Naive thymus-derived CD4-positive, alpha-beta T cell (primary cell): ENCODE measurements at regions not wholly inside any gene's neighbourhood (a gene's known extent, or its start where the extent isn't known, plus 50 kb on each side); places are given as distances from the start of the nearest gene placed in this dataset.

Experiments used
- ATAC-seq: fragments of 150-1000 bp; cut with Tn5 transposase; 2 replicates; pipeline ENCODE4 v1.10.0; 2021; ENCODE audit warnings: mild to moderate bottlenecking, moderate library complexity
- CTCF ChIA-PET: fragments of 350-600 bp; sonication (Branson Sonifier 250); formaldehyde crosslinking; loops from one replicate; lab custom pipeline; 2021; ENCODE audit warnings: antibody characterized with exemption; lab: Charles Lee
- POLR2A ChIA-PET: fragments of 350-600 bp; sonication (Branson Sonifier 250); formaldehyde crosslinking; loops from one replicate; lab custom pipeline; 2021; ENCODE audit warnings: antibody characterized with exemption, inconsistent platforms; lab: Charles Lee
- DNase-seq, 9 donors: peaks; one replicate each; pipeline versions ENCODE4 v3.0.0 to v3.0.0-alpha.2; 2020 to 2022; ENCODE audit warnings: mixed read lengths in 1 of 9
- H3K27ac ChIP-seq: one replicate; pipeline ENCODE4 v1.7.0; 2013; ENCODE audit warnings: mild to moderate bottlenecking, low read depth, low read length, moderate library complexity
- H3K27me3 ChIP-seq, 2 donors: one replicate each; pipeline ENCODE4 v1.7.0; 2013; ENCODE audit warnings: low read length in 2 of 2, mild to moderate bottlenecking in 2 of 2, moderate library complexity in 2 of 2; ENCODE audit not compliant: control insufficient read depth in 2 of 2, insufficient read depth in 2 of 2
- H3K36me3 ChIP-seq, 3 experiments: 1 replicate in 2 of 3; 2 replicates in 1 of 3; pipeline ENCODE4 v1.7.0; 2013; ENCODE audit warnings: low read length in 3 of 3, mild to moderate bottlenecking in 3 of 3, moderate library complexity in 1 of 3; ENCODE audit not compliant: insufficient read depth in 3 of 3, control insufficient read depth in 2 of 3
- H3K4me1 ChIP-seq, 2 donors: one replicate each; pipeline ENCODE4 v1.7.0; 2013; ENCODE audit warnings: low read length in 2 of 2, mild to moderate bottlenecking in 2 of 2, moderate library complexity in 1 of 2; ENCODE audit not compliant: control insufficient read depth in 2 of 2, insufficient read depth in 2 of 2
- H3K4me3 ChIP-seq: 2 replicates; pipeline ENCODE4 v1.7.0; 2013; ENCODE audit warnings: mild to moderate bottlenecking, low read length
- H3K9me3 ChIP-seq, 3 experiments: 1 replicate in 2 of 3; 2 replicates in 1 of 3; pipeline ENCODE4 v1.7.0; 2013; ENCODE audit warnings: low read length in 3 of 3; ENCODE audit not compliant: control insufficient read depth in 2 of 3
- H3K27ac Mint-ChIP-seq, 9 donors: one replicate each; pipeline ENCODE4 v1.8.0; 2020 to 2022; ENCODE audit warnings: mixed read lengths in 9 of 9, mild to moderate bottlenecking in 8 of 9, moderate library complexity in 5 of 9, inconsistent platforms in 2 of 9
- H3K27me3 Mint-ChIP-seq, 5 donors: one replicate each; pipeline ENCODE4 v1.8.0; 2021 to 2022; ENCODE audit warnings: mixed read lengths in 5 of 5, mild to moderate bottlenecking in 1 of 5
- H3K36me3 Mint-ChIP-seq, 5 donors: one replicate each; pipeline ENCODE4 v1.8.0; 2020 to 2022; ENCODE audit warnings: mixed read lengths in 5 of 5, mild to moderate bottlenecking in 3 of 5, inconsistent platforms in 1 of 5
- H3K4me1 Mint-ChIP-seq, 7 donors: one replicate each; pipeline ENCODE4 v1.8.0; 2020 to 2022; ENCODE audit warnings: mixed read lengths in 7 of 7, mild to moderate bottlenecking in 3 of 7, inconsistent platforms in 1 of 7
- H3K4me3 Mint-ChIP-seq, 10 donors: one replicate each; pipeline ENCODE4 v1.8.0; 2020 to 2022; ENCODE audit warnings: mild to moderate bottlenecking in 10 of 10, mixed read lengths in 10 of 10, moderate library complexity in 6 of 10, inconsistent platforms in 2 of 10
- H3K9me3 Mint-ChIP-seq, 11 donors: one replicate each; pipeline ENCODE4 v1.8.0; 2020 to 2022; ENCODE audit warnings: mixed read lengths in 11 of 11, mild to moderate bottlenecking in 4 of 11, inconsistent platforms in 1 of 11, moderate library complexity in 1 of 11
- intact Hi-C, 2 donors: fragments of 100-400 bp; cut with micrococcal nuclease; formaldehyde crosslinking; loops; one replicate each; pipeline ENCODE4 v1.15.1; 2023

DNA sequence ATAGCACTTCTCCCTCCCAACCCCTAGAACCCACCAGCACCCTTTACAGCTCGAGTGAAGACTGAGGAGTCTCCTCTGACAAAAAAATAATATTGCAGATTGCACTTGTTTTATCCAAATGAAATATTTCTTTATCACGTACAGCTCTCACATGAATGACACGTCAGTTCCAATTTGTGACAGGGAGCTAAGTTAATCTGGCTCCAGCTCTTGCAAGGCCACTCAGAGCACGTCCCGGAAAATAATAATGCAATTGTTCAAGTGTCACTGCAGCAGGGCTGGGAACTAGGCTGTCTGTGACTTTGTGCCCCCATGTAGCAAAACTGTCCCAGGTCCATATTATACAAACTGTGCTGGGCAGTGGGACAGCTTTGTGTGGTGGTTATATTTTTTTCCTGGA lies 539.6 kb downstream of the VRK1 start:
- peaks cover 7 to 31% (median 12%) of the 10 kb centered on the region in 11 donors for H3K9me3 Mint-ChIP-seq
- Histone ChIP-seq H3K36me3 (no peaks in the 10 kb centered on the region), H3K4me3 (no peak overlapping the region), H3K4me1 (peaks cover 1 to 4% of the 10 kb centered on the region in 2 donors), H3K27ac (no peak overlapping the region), H3K27me3 (no peaks in the 10 kb centered on the region), H3K9me3 (peaks cover 0 to 5% (median 0%) of the 10 kb centered on the region in 3 experiments)
- H3K36me3 Mint-ChIP-seq, result peaks cover 3 to 15% (median 7%) of the 10 kb centered on the region in 5 donors
- no peak overlapping the region for H3K27ac Mint-ChIP-seq
- DNase-seq, result no peak
- intact Hi-C loops, result no loop called here
- H3K4me3 Mint-ChIP-seq, result no peak overlapping the region
- POLR2A ChIA-PET, result interaction anchor here (1.1 kb wide), 1 partner anchor 42 kb away, joined by 3 read pairs; no protein-coding TSS in a partner anchor
- H3K27me3 Mint-ChIP-seq, result no peaks in the 10 kb centered on the region
- CTCF ChIA-PET, result no interaction called here
- H3K4me1 Mint-ChIP-seq, result peaks cover 12 to 25% (median 20%) of the 10 kb centered on the region in 7 donors
- no peak for ATAC-seq

GRCh38 chr14:97337267-97337666 lies 540.1 kb downstream of the VRK1 start:
- ATAC-seq, result no peak
- H3K27ac ChIP-seq, result no peak overlapping the region
- intact Hi-C loops, result no loop called here
- CTCF ChIA-PET, result no interaction called here
- no peak overlapping the region for H3K4me3 Mint-ChIP-seq
- no peaks in the 10 kb centered on the region for H3K4me1 ChIP-seq
- POLR2A ChIA-PET, result interaction anchor here (1.1 kb wide), 1 partner anchor 41 kb away, joined by 3 read pairs; no protein-coding TSS in a partner anchor
- H3K36me3 ChIP-seq, result no peaks in the 10 kb centered on the region
- H3K9me3 ChIP-seq, result peaks cover 0 to 5% (median 0%) of the 10 kb centered on the region in 3 experiments
- H3K27me3 Mint-ChIP-seq, result no peaks in the 10 kb centered on the region
- no peak overlapping the region for H3K27ac Mint-ChIP-seq
- DNase-seq, result no peak
- peaks cover 9 to 20% (median 17%) of the 10 kb centered on the region in 7 donors for H3K4me1 Mint-ChIP-seq
- H3K9me3 Mint-ChIP-seq, result peaks cover 7 to 33% (median 12%) of the 10 kb centered on the region in 11 donors
- H3K4me3 ChIP-seq, result no peak overlapping the region
- H3K36me3 Mint-ChIP-seq, result peaks cover 3 to 15% (median 7%) of the 10 kb centered on the region in 5 donors
- no peaks in the 10 kb centered on the region for H3K27me3 ChIP-seq

DNA sequence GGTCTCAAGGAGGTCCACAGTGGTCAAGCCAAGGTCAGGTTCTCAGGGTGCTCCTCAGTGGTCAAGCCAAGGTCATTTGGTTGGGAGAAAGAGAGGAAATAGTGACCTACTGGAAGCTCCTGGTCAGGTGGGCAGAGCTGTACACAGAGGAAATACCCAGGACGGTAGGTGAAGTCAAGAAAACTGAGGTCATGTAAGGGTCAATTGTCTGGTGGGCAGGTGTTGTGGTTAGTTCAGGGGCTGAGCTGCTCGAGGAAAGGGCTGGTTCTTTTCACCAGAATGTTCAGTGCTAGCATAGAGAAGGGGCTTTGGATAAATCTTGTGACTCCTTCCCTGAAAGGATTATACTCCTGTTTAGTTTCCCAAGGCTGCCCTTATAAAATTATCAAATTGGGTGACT lies 540.5 kb downstream of the VRK1 start:
- Mint-ChIP-seq H3K27ac (no peak overlapping the region), H3K4me1 (peaks cover 8 to 16% (median 13%) of the 10 kb centered on the region in 7 donors), H3K9me3 (peaks cover 7 to 33% (median 12%) of the 10 kb centered on the region in 11 donors), H3K36me3 (peaks cover 3 to 15% (median 7%) of the 10 kb centered on the region in 5 donors), H3K4me3 (no peak overlapping the region), H3K27me3 (no peaks in the 10 kb centered on the region)
- H3K9me3 ChIP-seq, result peaks cover 0 to 5% (median 0%) of the 10 kb centered on the region in 3 experiments
- no peaks in the 10 kb centered on the region for H3K4me1 ChIP-seq
- no peak for DNase-seq
- H3K27me3 ChIP-seq, result no peaks in the 10 kb centered on the region
- H3K4me3 ChIP-seq, result no peak overlapping the region
- H3K27ac ChIP-seq, result no peak overlapping the region
- H3K36me3 ChIP-seq, result no peaks in the 10 kb centered on the region
- ATAC-seq, result no peak
- ChIA-PET POLR2A (no interaction called here), CTCF (interaction anchor here (0.5 kb wide), 1 partner anchor 266 kb away, joined by 3 read pairs; no protein-coding TSS in a partner anchor)
- intact Hi-C loops, result no loop called here

- Mint-ChIP-seq H3K27ac (no peak overlapping the region), H3K9me3 (peaks cover 4 to 27% (median 8%) of the 10 kb centered on the region in 11 donors), H3K4me3 (no peak overlapping the region), H3K27me3 (peaks cover 0 to 7% (median 0%) of the 10 kb centered on the region in 5 donors), H3K4me1 (peaks cover 0 to 2% (median 0%) of the 10 kb centered on the region in 7 donors), H3K36me3 (peaks cover 0 to 13% (median 4%) of the 10 kb centered on the region in 5 donors)
- DNase-seq (no peak), ATAC-seq (no peak)
- Histone ChIP-seq H3K27ac (no peak overlapping the region), H3K4me3 (no peak overlapping the region), H3K27me3 (no peaks in the 10 kb centered on the region), H3K36me3 (no peaks in the 10 kb centered on the region), H3K9me3 (peaks cover 0 to 5% (median 0%) of the 10 kb centered on the region in 3 experiments), H3K4me1 (no peaks in the 10 kb centered on the region)
- intact Hi-C loops, result no loop called here
- POLR2A ChIA-PET, result interaction anchor here (1.1 kb wide), 1 partner anchor 35 kb away, joined by 4 read pairs; no protein-coding TSS in a partner anchor
- CTCF ChIA-PET, result interaction anchor here (0.6 kb wide), 1 partner anchor 517 kb away, joined by 5 read pairs; no protein-coding TSS in a partner anchor
Observed at GRCh38 chr14:97344666-97345065, 547.5 kb downstream of the VRK1 start.

DNA sequence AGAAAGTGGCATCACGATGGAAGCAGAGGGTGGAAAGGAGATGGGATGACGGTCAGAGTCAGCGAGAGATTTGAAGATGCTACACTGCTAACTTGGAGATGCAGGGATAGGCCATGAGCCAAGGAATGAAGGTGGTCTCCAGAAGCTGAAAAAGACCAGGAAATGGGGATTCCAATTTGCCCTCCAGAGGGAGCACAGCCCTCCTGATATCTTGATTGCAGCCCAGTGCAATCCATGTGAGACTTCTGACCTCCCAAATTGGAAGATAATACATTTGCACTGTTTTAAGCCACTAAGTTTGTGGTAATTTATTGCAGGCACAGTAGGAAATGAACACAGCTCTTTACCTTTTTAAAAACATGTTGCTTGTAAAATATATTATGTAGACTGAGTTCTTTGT lies 549.5 kb downstream of the VRK1 start:
- H3K27ac Mint-ChIP-seq, result no peak overlapping the region
- intact Hi-C loops, result no loop called here
- Histone ChIP-seq H3K27ac (no peak overlapping the region), H3K4me1 (no peaks in the 10 kb centered on the region), H3K9me3 (no peaks in the 10 kb centered on the region), H3K4me3 (no peak overlapping the region), H3K36me3 (no peaks in the 10 kb centered on the region), H3K27me3 (no peaks in the 10 kb centered on the region)
- peaks cover 0 to 7% (median 0%) of the 10 kb centered on the region in 5 donors for H3K36me3 Mint-ChIP-seq
- peaks cover 0 to 11% (median 0%) of the 10 kb centered on the region in 11 donors for H3K9me3 Mint-ChIP-seq
- no peak overlapping the region for H3K4me3 Mint-ChIP-seq
- H3K4me1 Mint-ChIP-seq, result peaks cover 0 to 13% (median 7%) of the 10 kb centered on the region in 7 donors
- no peak for ATAC-seq
- peaks cover 0 to 7% (median 0%) of the 10 kb centered on the region in 5 donors for H3K27me3 Mint-ChIP-seq
- no peak for DNase-seq
- ChIA-PET POLR2A (no interaction called here), CTCF (interaction anchor here (1.0 kb wide), 1 partner anchor 31 kb away, joined by 3 read pairs; no protein-coding TSS in a partner anchor)

DNA sequence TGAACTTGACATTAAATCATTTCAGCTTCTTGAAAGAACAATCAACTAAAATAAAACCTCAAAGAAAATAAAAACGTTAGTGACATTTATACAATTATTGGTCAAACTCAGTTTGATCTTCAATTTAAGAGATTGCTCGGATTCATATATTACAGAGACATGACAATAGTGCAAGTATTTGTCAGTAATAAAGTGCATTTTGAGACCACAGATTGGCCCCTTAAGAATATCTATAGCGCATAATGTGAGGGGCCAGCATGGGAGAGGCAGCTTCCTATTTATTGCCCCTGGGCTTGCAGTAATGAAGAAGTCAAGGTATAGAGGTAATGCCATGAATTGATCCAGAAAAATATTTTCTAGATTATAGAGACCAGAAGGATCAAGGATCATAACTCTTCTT lies 552.3 kb downstream of the VRK1 start:
- peaks cover 0 to 19% (median 7%) of the 10 kb centered on the region in 7 donors for H3K4me1 Mint-ChIP-seq
- Histone ChIP-seq H3K27me3 (no peaks in the 10 kb centered on the region), H3K36me3 (no peaks in the 10 kb centered on the region), H3K27ac (no peak overlapping the region), H3K4me3 (no peak overlapping the region), H3K9me3 (no peaks in the 10 kb centered on the region), H3K4me1 (no peaks in the 10 kb centered on the region)
- H3K36me3 Mint-ChIP-seq, result peaks cover 0 to 7% (median 0%) of the 10 kb centered on the region in 5 donors
- no peak for DNase-seq
- H3K9me3 Mint-ChIP-seq, result peaks cover 0 to 7% (median 0%) of the 10 kb centered on the region in 11 donors
- peaks cover 0 to 7% (median 0%) of the 10 kb centered on the region in 5 donors for H3K27me3 Mint-ChIP-seq
- ATAC-seq, result no peak
- ChIA-PET POLR2A (interaction anchor here (0.6 kb wide), 1 partner anchor 1307 kb away, joined by 4 read pairs; no protein-coding TSS in a partner anchor), CTCF (no interaction called here)
- no peak overlapping the region for H3K4me3 Mint-ChIP-seq
- intact Hi-C loops, result no loop called here
- H3K27ac Mint-ChIP-seq, result peak overlapping the region in 1 of 9 donors; percentile 52
